ENCODE measurements at regions not wholly inside any gene's neighbourhood (a gene's known extent, or its start where the extent isn't known, plus 50 kb on each side); places are given as distances from the start of the nearest gene placed in this dataset.

- DNase-seq (ENCODE audit: low spot score): peak; percentile 68
Observed at GRCh38 chr14:34018564-34019244, 67.8 kb upstream of the EGLN3 start.

- peak; percentile 50 for DNase-seq (ENCODE audit: low spot score)
Observed at GRCh38 chr14:34018125-34018524, 67.3 kb upstream of the EGLN3 start.

GRCh38 chr14:34015383-34015782 lies 64.5 kb upstream of the EGLN3 start:
- DNase-seq (ENCODE audit: low spot score): no peak

- no peak for DNase-seq (ENCODE audit: low spot score)
Observed at GRCh38 chr14:34014936-34015335, 64.1 kb upstream of the EGLN3 start.

GRCh38 chr14:34013721-34014060 lies 62.8 kb upstream of the EGLN3 start:
- peak; percentile 25 for DNase-seq (ENCODE audit: low spot score)

GRCh38 chr14:34012978-34013720 lies 62.3 kb upstream of the EGLN3 start:
- peak; percentile 63 for DNase-seq (ENCODE audit: low spot score)

- no peak for DNase-seq (ENCODE audit: low spot score)
Observed at GRCh38 chr14:34012369-34012768, 61.5 kb upstream of the EGLN3 start.

GRCh38 chr14:34009956-34010355 lies 59.1 kb upstream of the EGLN3 start:
- DNase-seq (ENCODE audit: low spot score): no peak

- no peak for DNase-seq (ENCODE audit: low spot score)
Observed at GRCh38 chr14:34007902-34008301, 57.0 kb upstream of the EGLN3 start.

- DNase-seq (ENCODE audit: low spot score): no peak
Observed at GRCh38 chr14:34005901-34006300, 55.0 kb upstream of the EGLN3 start.

GRCh38 chr14:34004881-34005280 lies 54.0 kb upstream of the EGLN3 start:
- no peak for DNase-seq (ENCODE audit: low spot score)

- no peak for DNase-seq (ENCODE audit: low spot score)
Observed at GRCh38 chr14:34003691-34004090, 52.8 kb upstream of the EGLN3 start.

GRCh38 chr14:34003082-34003668 lies 52.3 kb upstream of the EGLN3 start:
- no peak for DNase-seq (ENCODE audit: low spot score)
